Activated CD4-positive, alpha-beta T cell treated with anti-CD3 and anti-CD28 coated beads, Interleukin-2, amount 10 ng/mL, durations not matched to agents 7 days and 5 days (primary cell): ENCODE measurements at regions not wholly inside any gene's neighbourhood (a gene's known extent, or its start where the extent isn't known, plus 50 kb on each side); places are given as distances from the start of the nearest gene placed in this dataset.

Source experiments
- CTCF ChIA-PET: fragments of 350-600 bp; sonication (Branson Sonifier 250); formaldehyde crosslinking; loops from one replicate; lab custom pipeline; 2021; ENCODE audit warnings: antibody characterized with exemption; lab: Charles Lee
- POLR2A ChIA-PET: fragments of 350-600 bp; sonication (Branson Sonifier 250); formaldehyde crosslinking; loops from one replicate; lab custom pipeline; 2021; ENCODE audit warnings: antibody characterized with exemption; lab: Charles Lee
- DNase-seq: peaks from one replicate; pipeline ENCODE4 v3.0.0-alpha.2; 2020
- H3K27ac Mint-ChIP-seq: one replicate; pipeline ENCODE4 v1.8.0; 2021; ENCODE audit warnings: mild to moderate bottlenecking, moderate library complexity, mixed read lengths
- H3K27me3 Mint-ChIP-seq: one replicate; pipeline ENCODE4 v1.8.0; 2021; ENCODE audit warnings: mixed read lengths
- H3K36me3 Mint-ChIP-seq: one replicate; pipeline ENCODE4 v1.8.0; 2021; ENCODE audit warnings: low read depth, mixed read lengths
- H3K4me1 Mint-ChIP-seq: one replicate; pipeline ENCODE4 v1.8.0; 2021; ENCODE audit warnings: mixed read lengths
- H3K4me3 Mint-ChIP-seq: one replicate; pipeline ENCODE4 v1.8.0; 2021; ENCODE audit warnings: mild to moderate bottlenecking, moderate library complexity, mixed read lengths
- H3K9me3 Mint-ChIP-seq: one replicate; pipeline ENCODE4 v1.8.0; 2021; ENCODE audit warnings: mixed read lengths

DNA sequence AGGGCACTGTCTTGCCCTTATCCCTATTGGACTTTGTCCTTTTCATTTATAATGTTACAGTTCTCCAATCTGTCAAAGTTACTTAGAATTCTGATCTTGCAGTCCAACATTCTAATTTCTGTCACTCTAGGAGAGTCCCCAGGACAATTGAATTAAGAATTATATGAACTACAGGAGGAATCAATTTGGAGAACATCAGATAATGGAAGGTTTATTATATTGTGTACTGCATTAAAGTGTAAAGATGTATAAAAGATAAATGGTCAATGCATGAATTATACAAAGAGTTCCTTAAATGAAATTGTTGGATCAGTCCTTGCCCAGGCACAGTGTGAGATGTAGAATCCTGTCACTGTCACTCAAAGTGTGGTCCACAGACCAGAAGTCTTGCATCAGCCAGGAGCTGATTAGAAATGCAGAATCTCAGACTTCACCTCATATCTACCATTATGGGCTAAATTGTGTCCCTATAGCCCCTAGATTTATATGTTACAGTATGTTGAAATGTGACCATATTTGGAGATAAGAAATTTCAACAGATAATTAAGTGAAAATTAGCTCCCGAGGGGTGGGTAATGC is 145.5 kb downstream of the BTBD3 start:
- H3K27me3 Mint-ChIP-seq = no peaks in the 10 kb centered on the region
- H3K9me3 Mint-ChIP-seq = peaks cover 2% of the 10 kb centered on the region
- no peaks in the 10 kb centered on the region for H3K4me1 Mint-ChIP-seq
- DNase-seq = no peak
- ChIA-PET CTCF (no interaction called here), POLR2A (no interaction called here)
- H3K27ac Mint-ChIP-seq = no peak overlapping the region
- H3K4me3 Mint-ChIP-seq = no peak overlapping the region
- H3K36me3 Mint-ChIP-seq = no peaks in the 10 kb centered on the region

DNA sequence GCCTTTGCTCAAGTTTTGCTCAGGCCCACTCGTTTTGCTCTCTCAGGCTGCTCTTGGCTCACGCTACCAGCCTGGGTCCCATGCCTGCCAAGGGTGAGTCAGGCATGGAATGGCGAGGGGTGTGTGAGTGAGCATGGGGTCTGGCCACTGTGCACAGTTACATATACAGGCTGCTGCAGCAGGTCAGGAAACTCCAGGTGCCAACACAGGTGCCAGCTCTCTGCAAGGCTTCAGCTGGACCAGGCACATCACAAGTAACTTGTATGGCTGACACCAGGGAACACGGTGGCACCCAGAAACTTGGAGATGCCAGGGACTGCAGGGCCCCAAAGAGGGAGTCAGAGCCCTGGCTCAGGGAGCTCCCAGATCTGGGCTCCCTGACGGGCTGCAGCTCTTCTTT is 146.8 kb downstream of the BTBD3 start:
- no peak for DNase-seq
- no peaks in the 10 kb centered on the region for H3K4me1 Mint-ChIP-seq
- H3K9me3 Mint-ChIP-seq = peaks cover 2% of the 10 kb centered on the region
- ChIA-PET POLR2A (no interaction called here), CTCF (interaction anchor here (1.3 kb wide), 1 partner anchor 11 kb away, joined by 3 read pairs; no protein-coding TSS in a partner anchor)
- H3K4me3 Mint-ChIP-seq = no peak overlapping the region
- H3K27ac Mint-ChIP-seq = no peak overlapping the region
- H3K36me3 Mint-ChIP-seq = no peaks in the 10 kb centered on the region
- no peaks in the 10 kb centered on the region for H3K27me3 Mint-ChIP-seq

DNA sequence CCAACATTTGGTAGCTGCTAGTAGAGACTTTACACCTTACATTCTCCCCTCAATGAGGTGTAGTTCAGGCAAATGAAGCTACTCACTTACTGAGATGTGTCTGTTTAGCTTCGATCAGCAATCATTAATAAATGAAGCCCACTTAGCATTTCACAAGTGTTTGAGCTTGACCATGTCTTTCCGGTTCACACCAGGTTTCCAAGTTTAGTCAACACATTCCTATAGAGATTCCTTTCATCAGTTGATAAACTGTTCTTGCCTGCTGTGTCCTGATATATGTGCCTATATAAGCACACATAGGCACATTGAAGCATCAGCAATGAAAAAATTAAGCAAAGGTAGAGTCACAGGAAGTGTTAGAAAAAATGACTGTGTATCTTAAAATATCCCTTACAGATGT is 150.0 kb downstream of the BTBD3 start:
- Mint-ChIP-seq H3K27me3 (no peaks in the 10 kb centered on the region), H3K36me3 (no peaks in the 10 kb centered on the region), H3K27ac (no peak overlapping the region), H3K4me1 (no peaks in the 10 kb centered on the region), H3K9me3 (peaks cover 2% of the 10 kb centered on the region), H3K4me3 (no peak overlapping the region)
- ChIA-PET CTCF (no interaction called here), POLR2A (no interaction called here)
- DNase-seq = no peak

DNA sequence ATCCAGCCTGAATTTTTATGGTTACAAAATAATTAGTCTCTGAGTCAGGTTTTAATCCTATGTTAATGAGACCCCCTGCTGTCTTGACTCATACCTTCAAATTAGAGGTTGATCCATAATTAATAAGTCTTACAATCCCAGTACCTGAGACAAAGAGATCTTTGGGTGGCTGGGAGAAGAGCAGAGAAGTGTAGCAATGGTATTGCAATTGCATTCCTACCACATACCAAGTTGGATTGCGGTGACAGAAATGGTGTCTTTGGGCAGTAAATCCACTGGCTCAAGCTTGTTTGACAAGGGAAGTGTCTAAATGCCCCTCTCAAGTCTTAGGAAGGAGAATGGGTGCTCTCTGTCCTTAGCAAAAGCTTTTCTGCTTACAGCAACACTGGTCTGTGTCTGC is 150.4 kb downstream of the BTBD3 start:
- Mint-ChIP-seq H3K36me3 (no peaks in the 10 kb centered on the region), H3K27ac (no peak overlapping the region), H3K9me3 (peaks cover 2% of the 10 kb centered on the region), H3K27me3 (no peaks in the 10 kb centered on the region), H3K4me1 (no peaks in the 10 kb centered on the region), H3K4me3 (no peak overlapping the region)
- ChIA-PET POLR2A (no interaction called here), CTCF (no interaction called here)
- DNase-seq = no peak

DNA sequence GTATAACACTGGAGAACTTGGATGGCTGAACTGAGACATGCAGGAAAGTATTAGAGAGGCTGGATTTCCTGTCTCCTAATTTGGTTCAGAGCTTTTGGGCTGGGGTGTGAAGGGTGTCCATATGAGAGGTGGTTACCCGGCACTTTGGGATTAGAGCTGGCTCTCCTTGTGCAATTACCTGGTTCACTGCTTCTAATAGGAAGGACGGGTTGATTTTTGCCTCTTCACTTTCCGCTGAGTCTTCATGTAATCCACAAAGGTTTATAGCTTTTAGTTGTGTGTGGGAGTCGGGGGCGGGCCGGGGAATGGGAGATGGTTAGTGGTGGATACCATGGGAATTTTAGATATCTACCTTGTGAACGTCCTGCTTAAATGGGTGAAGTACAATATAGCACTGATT is 151.5 kb downstream of the BTBD3 start:
- H3K27ac Mint-ChIP-seq = no peak overlapping the region
- POLR2A ChIA-PET = no interaction called here
- H3K4me1 Mint-ChIP-seq = no peaks in the 10 kb centered on the region
- H3K4me3 Mint-ChIP-seq = no peak overlapping the region
- H3K36me3 Mint-ChIP-seq = no peaks in the 10 kb centered on the region
- H3K9me3 Mint-ChIP-seq = peaks cover 2% of the 10 kb centered on the region
- CTCF ChIA-PET = no interaction called here
- no peaks in the 10 kb centered on the region for H3K27me3 Mint-ChIP-seq
- DNase-seq = no peak

DNA sequence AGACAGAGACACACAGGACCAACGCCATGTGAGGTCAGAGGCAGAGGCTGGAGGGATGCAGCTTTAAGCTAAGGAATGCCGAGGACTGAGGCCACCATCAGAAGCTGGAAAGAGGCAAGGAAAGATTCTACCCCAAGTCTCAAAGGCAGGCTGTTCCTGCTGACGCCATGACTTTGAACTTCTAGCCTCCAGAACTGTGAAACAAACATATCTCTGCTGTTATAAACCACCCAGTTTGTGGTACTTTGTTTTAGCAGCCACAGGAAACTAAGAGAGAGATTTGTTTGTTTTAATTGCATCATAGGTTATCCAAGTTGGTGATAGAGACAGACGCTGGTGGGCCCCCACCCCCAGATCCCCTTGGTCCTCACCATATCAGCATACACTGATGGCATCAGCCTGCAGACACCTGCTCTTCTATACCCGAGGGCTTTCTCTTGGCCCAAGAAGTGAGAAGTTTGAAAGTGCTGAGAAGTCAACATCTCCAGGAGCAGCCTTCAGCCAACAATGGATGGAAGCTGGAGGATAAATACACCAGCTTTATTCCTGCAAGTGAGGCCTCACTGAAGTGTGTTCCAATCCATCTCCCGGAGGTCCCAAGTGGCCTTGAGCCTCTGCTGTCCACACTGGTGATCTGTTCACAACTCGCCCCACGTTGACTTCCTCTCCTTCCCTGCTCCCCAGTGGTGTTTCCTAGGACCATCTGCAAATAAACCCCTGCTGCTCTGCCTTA is 154.7 kb downstream of the BTBD3 start:
- DNase-seq = no peak
- ChIA-PET POLR2A (no interaction called here), CTCF (no interaction called here)
- Mint-ChIP-seq H3K9me3 (no peaks in the 10 kb centered on the region), H3K36me3 (no peaks in the 10 kb centered on the region), H3K27me3 (no peaks in the 10 kb centered on the region), H3K4me1 (no peaks in the 10 kb centered on the region), H3K27ac (no peak overlapping the region), H3K4me3 (no peak overlapping the region)

DNA sequence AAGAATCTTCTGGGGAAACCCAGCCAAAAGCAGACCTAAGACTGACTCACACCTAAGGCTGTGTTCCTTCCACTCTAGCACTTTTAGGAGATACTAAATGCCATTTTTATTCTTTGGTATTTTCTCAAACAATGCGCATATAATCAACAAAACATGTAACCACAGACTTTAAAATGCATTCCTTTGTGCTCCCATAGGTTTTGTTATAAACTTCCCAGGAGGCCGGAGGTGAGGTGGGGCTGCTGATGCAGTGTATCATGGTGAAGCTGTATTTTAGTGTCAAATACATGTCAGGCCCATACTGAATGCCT is 155.2 kb downstream of the BTBD3 start:
- Mint-ChIP-seq H3K9me3 (no peaks in the 10 kb centered on the region), H3K27me3 (no peaks in the 10 kb centered on the region), H3K4me3 (no peak overlapping the region), H3K36me3 (no peaks in the 10 kb centered on the region), H3K4me1 (no peaks in the 10 kb centered on the region), H3K27ac (no peak overlapping the region)
- ChIA-PET POLR2A (no interaction called here), CTCF (no interaction called here)
- no peak for DNase-seq

DNA sequence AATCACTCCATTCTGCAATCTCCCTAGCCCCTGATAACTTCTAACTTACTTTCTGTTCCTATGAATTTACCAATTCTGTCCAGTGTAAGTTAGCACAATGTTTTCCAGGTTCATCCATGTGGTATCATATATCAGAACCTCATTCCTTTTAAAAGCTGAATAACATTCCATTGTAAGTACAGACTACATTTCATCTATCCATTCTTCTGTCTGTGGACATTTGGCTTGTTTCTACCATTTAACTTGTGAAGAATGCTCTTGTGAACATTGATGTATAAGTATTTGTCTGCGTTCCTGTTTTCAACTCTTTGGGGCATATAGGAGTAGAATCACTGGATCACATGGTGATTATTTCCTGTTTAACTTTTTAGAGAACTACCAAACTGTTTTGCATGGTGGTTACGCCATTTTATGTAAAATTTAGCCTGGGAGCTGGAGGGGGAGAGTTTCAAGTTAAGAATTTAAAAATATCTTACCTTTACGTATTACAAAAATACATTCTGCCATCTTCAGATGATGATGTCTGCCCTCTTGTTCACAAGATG is 156.5 kb downstream of the BTBD3 start:
- ChIA-PET CTCF (no interaction called here), POLR2A (no interaction called here)
- H3K27me3 Mint-ChIP-seq = no peaks in the 10 kb centered on the region
- no peak overlapping the region for H3K27ac Mint-ChIP-seq
- H3K4me3 Mint-ChIP-seq = no peak overlapping the region
- H3K9me3 Mint-ChIP-seq = no peaks in the 10 kb centered on the region
- no peak for DNase-seq
- H3K4me1 Mint-ChIP-seq = no peaks in the 10 kb centered on the region
- no peaks in the 10 kb centered on the region for H3K36me3 Mint-ChIP-seq

DNA sequence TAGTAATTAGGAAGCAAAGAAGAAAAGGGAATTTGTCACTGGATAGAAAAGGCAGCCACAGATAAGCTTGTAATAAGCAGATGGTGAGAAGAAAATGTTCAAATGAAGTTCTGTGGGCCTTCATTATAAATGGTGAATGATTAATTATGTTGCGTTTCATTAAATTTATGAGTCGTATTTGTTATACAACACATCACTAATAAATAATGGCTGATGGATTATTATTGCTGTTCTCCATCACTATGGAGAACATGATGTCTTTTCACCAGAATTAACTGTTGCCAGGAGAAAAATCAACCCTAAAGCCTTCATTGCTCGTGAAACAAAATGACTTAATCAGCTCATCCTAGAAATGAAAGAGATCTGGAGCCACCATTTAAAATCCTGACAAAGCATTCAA is 158.5 kb downstream of the BTBD3 start:
- Mint-ChIP-seq H3K27ac (no peak overlapping the region), H3K4me3 (no peak overlapping the region), H3K4me1 (no peaks in the 10 kb centered on the region), H3K27me3 (no peaks in the 10 kb centered on the region), H3K9me3 (no peaks in the 10 kb centered on the region), H3K36me3 (no peaks in the 10 kb centered on the region)
- CTCF ChIA-PET = interaction anchor here (1.2 kb wide), 1 partner anchor 12 kb away, joined by 3 read pairs; no protein-coding TSS in a partner anchor
- DNase-seq = no peak
- POLR2A ChIA-PET = no interaction called here

DNA sequence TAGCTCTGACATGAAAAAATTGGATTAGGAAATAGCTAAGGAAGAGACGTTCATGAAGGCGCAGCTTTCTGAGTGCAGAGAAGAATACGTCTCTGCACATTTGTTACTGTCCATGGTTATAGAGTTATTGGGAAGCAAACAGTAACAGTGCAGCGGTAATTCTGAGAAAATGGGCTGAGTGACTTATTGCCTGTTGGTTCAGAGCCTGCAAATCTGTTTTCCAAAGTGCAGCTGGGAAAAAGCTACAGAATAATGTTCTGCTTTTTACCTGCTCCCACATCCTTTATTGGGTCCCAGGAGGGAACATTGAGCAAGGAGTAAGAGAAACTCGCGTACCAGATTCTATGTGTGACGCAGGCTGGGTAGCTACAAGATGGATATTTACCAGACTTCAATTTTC is 160.2 kb downstream of the BTBD3 start:
- Mint-ChIP-seq H3K27ac (no peak overlapping the region), H3K27me3 (no peaks in the 10 kb centered on the region), H3K9me3 (no peaks in the 10 kb centered on the region), H3K36me3 (no peaks in the 10 kb centered on the region), H3K4me3 (no peak overlapping the region), H3K4me1 (no peaks in the 10 kb centered on the region)
- CTCF ChIA-PET = no interaction called here
- DNase-seq = no peak
- POLR2A ChIA-PET = no interaction called here

DNA sequence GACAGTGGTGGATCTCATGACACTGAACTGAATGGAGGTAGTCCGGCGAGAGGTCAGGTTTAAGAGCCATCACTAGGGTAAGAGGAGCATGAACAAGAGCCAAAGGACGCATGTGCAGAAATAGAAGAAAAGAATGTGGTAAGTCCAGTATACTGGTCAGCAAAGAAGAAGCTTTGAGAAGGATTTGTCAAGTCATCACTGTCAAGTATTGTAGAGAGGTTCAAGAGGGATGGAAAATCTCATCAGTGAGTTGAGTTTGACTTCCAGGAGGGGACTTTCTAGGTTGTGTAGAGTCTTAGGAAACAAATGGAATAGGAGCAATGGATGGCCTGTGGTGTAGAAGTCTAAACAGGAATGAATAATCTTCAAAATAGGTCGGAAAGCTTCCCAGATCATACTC is 161.8 kb downstream of the BTBD3 start:
- ChIA-PET POLR2A (no interaction called here), CTCF (no interaction called here)
- H3K4me1 Mint-ChIP-seq = no peaks in the 10 kb centered on the region
- DNase-seq = no peak
- no peaks in the 10 kb centered on the region for H3K9me3 Mint-ChIP-seq
- no peaks in the 10 kb centered on the region for H3K36me3 Mint-ChIP-seq
- H3K27ac Mint-ChIP-seq = no peak overlapping the region
- H3K27me3 Mint-ChIP-seq = no peaks in the 10 kb centered on the region
- H3K4me3 Mint-ChIP-seq = no peak overlapping the region

DNA sequence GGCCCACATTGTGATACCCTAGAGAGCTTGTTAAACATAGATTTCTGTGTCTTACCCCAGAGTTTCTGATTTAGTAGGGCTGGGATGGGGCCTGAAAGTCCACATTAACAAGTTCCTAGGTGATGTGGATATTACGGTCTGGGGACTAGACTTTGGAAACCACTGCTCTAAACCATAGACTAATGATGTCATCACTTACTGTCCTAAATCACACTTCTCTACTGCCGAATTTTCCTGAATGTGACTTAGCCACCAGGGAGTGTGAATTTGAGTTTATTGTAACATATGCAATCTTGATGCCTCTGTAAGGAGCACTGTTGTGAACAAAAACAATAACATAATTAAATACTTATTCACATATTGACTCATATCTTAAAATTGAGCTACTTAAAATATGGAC is 165.6 kb downstream of the BTBD3 start:
- no peak for DNase-seq
- H3K36me3 Mint-ChIP-seq = no peaks in the 10 kb centered on the region
- no peaks in the 10 kb centered on the region for H3K27me3 Mint-ChIP-seq
- H3K4me3 Mint-ChIP-seq = no peak overlapping the region
- no peak overlapping the region for H3K27ac Mint-ChIP-seq
- ChIA-PET POLR2A (no interaction called here), CTCF (no interaction called here)
- H3K4me1 Mint-ChIP-seq = no peaks in the 10 kb centered on the region
- no peaks in the 10 kb centered on the region for H3K9me3 Mint-ChIP-seq

DNA sequence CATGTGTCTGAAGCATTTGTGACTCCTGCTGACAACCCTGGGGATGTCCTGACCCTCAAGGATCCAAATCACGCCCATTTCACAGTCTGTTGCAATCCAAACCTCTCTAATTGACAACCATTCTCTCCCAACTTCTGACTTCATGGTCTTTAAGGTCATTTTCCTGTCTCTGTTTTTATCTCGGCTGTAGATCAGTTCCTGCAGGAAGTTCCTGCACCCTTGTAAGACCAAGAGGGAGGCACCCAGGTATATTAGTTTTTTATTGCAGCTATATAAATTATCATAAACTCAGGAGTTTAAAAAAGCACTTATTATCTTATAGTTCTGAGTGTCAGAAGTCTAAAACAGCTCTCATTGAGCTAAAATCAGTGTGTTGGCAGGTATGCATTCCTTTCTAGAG is 166.8 kb downstream of the BTBD3 start:
- Mint-ChIP-seq H3K36me3 (no peaks in the 10 kb centered on the region), H3K9me3 (no peaks in the 10 kb centered on the region), H3K27ac (no peak overlapping the region), H3K4me3 (no peak overlapping the region), H3K27me3 (no peaks in the 10 kb centered on the region), H3K4me1 (no peaks in the 10 kb centered on the region)
- ChIA-PET CTCF (no interaction called here), POLR2A (no interaction called here)
- DNase-seq = no peak

DNA sequence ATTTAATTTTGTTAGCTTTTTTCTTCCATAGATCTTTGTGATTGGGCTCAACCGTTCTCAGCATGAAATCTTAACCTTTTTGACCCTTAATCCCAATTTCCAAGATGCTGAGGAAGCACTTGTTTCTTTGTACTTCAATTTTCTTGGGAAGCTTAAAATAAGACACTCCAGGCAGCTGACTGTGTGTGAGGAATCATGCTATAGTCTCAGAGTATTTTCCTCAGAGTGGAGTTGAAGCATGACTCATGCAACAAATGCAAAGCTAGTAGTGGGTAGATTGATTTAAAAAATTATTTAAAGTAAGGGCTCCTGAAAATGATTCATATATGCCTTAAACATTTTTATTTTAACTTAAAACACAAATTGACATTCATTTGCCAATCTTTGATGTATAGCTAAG is 168.7 kb downstream of the BTBD3 start:
- Mint-ChIP-seq H3K27ac (no peak overlapping the region), H3K4me3 (no peak overlapping the region), H3K4me1 (no peaks in the 10 kb centered on the region), H3K9me3 (no peaks in the 10 kb centered on the region), H3K36me3 (no peaks in the 10 kb centered on the region), H3K27me3 (no peaks in the 10 kb centered on the region)
- ChIA-PET CTCF (no interaction called here), POLR2A (no interaction called here)
- no peak for DNase-seq
